NCI-H460 (cell line): ENCODE measurements at regions not wholly inside any gene's neighbourhood (a gene's known extent, or its start where the extent isn't known, plus 50 kb on each side); places are given as distances from the start of the nearest gene placed in this dataset.
A peak's percentile ranks its signal among the peaks of the same experiment; 100 is the strongest.
"Not testable (repeated sequence)": the region's sequence is repeated elsewhere in the genome, so short reads cannot be mapped to it uniquely, and the experiment has no call there.

Experiments used
- DNase-seq: peaks from one replicate; pipeline ENCODE4 v3.0.0-alpha.2; 2016; ENCODE audit warnings: low read depth; ENCODE audit errors: extremely low read depth

GRCh38 chr5:123947797-123948196 lies 435.8 kb downstream of the CSNK1G3 start:
- no peak for DNase-seq

GRCh38 chr5:123945548-123945947 lies 433.6 kb downstream of the CSNK1G3 start:
- DNase-seq: no peak

- DNase-seq: no peak
Measured at GRCh38 chr5:123943151-123943550, 431.2 kb downstream of the CSNK1G3 start.

- no peak for DNase-seq
Measured at GRCh38 chr5:123940416-123940815, 428.4 kb downstream of the CSNK1G3 start.

GRCh38 chr5:123937230-123937629 lies 425.3 kb downstream of the CSNK1G3 start:
- peak; percentile 30 for DNase-seq

GRCh38 chr5:123936548-123936947 lies 424.6 kb downstream of the CSNK1G3 start:
- no peak for DNase-seq

GRCh38 chr5:123933812-123934211 lies 421.8 kb downstream of the CSNK1G3 start:
- not testable (repeated sequence) for DNase-seq

GRCh38 chr5:123929055-123929474 lies 417.1 kb downstream of the CSNK1G3 start:
- no peak for DNase-seq

GRCh38 chr5:123928401-123928800 lies 416.4 kb downstream of the CSNK1G3 start:
- no peak for DNase-seq

- no peak for DNase-seq
Measured at GRCh38 chr5:123921193-123921592, 409.2 kb downstream of the CSNK1G3 start.

GRCh38 chr5:123916345-123917121 lies 404.6 kb downstream of the CSNK1G3 start:
- DNase-seq: no peak

- no peak for DNase-seq
Measured at GRCh38 chr5:123914333-123914732, 402.4 kb downstream of the CSNK1G3 start.

- no peak for DNase-seq
Measured at GRCh38 chr5:123907349-123907748, 395.4 kb downstream of the CSNK1G3 start.

- no peak for DNase-seq
Measured at GRCh38 chr5:123906698-123907295, 394.8 kb downstream of the CSNK1G3 start.

GRCh38 chr5:123885081-123885480 lies 373.1 kb downstream of the CSNK1G3 start:
- no peak for DNase-seq

- no peak for DNase-seq
Measured at GRCh38 chr5:123882965-123883345, 371.0 kb downstream of the CSNK1G3 start.

GRCh38 chr5:123882319-123882964 lies 370.5 kb downstream of the CSNK1G3 start:
- DNase-seq: no peak

- DNase-seq: no peak
Measured at GRCh38 chr5:123881759-123882244, 369.8 kb downstream of the CSNK1G3 start.

GRCh38 chr5:123880875-123881274 lies 368.9 kb downstream of the CSNK1G3 start:
- no peak for DNase-seq

- no peak for DNase-seq
Measured at GRCh38 chr5:123879071-123879470, 367.1 kb downstream of the CSNK1G3 start.

GRCh38 chr5:123876276-123876790 lies 364.4 kb downstream of the CSNK1G3 start:
- DNase-seq: no peak
